ENCODE measurements at regions not wholly inside any gene's neighbourhood (a gene's known extent, or its start where the extent isn't known, plus 50 kb on each side); places are given as distances from the start of the nearest gene placed in this dataset.

DNA sequence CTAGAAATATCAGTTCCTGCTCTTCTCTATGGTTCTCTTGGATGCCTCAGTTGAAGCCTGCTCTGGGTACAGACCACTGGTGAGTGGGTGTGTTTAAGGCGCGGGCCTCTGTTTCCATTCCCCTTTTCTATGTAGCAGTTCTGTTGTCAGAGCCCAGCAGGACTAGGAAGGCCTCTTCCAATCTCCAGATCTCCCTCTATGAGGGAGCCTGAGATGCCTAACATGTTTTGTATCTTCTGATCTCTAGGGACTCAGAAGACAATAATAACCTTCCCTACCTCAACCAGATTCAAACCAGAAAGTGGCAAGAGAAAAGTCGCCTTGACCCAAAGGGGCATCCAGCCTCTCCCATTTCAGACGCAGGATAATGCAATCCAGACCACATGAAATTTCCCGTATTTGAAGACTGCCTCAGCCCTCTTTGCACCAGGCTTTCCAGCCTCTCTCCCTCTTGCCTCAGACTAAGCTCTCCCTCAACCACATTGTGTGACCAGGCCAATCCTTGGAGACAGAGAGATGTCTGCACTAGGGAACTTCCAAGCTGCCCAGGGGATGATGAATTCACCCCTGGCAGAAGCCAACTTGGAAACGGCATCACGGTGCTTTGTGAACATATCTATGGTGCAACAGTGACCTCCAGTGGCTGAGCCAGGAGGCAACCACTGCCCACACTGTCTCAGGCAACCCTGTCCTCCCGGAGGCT, 150.1 kb upstream of the UBASH3B start:
- WGBS, 5 donors, result 38 to 46% (median 42%) methylated on average over 8 of the region's 8 CpGs
- TF ChIP-seq POLR2AphosphoS5 (IDR thresholded peaks at IDR 0.05), result no peak
- TF ChIP-seq, protein P1, sequence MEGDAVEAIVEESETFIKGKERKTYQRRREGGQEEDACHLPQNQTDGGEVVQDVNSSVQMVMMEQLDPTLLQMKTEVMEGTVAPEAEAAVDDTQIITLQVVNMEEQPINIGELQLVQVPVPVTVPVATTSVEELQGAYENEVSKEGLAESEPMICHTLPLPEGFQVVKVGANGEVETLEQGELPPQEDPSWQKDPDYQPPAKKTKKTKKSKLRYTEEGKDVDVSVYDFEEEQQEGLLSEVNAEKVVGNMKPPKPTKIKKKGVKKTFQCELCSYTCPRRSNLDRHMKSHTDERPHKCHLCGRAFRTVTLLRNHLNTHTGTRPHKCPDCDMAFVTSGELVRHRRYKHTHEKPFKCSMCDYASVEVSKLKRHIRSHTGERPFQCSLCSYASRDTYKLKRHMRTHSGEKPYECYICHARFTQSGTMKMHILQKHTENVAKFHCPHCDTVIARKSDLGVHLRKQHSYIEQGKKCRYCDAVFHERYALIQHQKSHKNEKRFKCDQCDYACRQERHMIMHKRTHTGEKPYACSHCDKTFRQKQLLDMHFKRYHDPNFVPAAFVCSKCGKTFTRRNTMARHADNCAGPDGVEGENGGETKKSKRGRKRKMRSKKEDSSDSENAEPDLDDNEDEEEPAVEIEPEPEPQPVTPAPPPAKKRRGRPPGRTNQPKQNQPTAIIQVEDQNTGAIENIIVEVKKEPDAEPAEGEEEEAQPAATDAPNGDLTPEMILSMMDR (IDR thresholded peaks at IDR 0.05 in 8 of 11, conservative IDR thresholded peaks at IDR 0.05 in 3 of 11), result peak; percentile 54 to 87 (median 76)
- H3K36me3 ChIP-seq, result no peaks in the 10 kb centered on the region
- intact Hi-C loops (cut with DNase I; ENCODE audit: low total_unique reads), result loop anchor here (2.0 to 5.0 kb wide), 2 partner anchors 289 to 848 kb away; no protein-coding TSS in a partner anchor
- DNase-seq, result no peak
- H3K27me3 ChIP-seq (replicated peaks in 1 of 7), result peaks cover 0 to 43% (median 0%) of the 10 kb centered on the region in 7 donors
- H3K4me1 ChIP-seq, result peaks cover 0 to 7% (median 0%) of the 10 kb centered on the region in 6 donors
- no peak overlapping the region for H3K27ac ChIP-seq
- H3K4me3 ChIP-seq, result no peak overlapping the region
- H3K9me3 ChIP-seq, result no peaks in the 10 kb centered on the region

DNA sequence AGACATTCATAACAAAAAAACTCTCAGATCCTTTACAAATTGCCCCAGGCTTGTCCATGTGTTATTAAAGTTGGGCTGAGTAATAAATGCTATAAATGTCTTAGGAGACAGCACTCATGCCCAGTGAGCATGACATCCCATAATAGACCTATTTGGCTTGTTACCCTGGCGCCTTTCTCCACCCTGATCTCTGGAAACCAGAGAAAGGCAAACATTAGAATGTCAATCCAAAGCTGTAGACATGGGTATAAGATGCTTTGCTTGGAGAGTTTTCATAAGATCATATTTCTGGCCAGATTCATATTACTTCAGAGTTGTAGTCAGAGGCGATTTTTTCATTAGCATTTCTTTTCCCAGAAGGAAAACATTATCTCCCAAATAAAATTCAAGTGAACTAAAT, 161.3 kb upstream of the UBASH3B start:
- Histone ChIP-seq H3K9me3 (no peaks in the 10 kb centered on the region), H3K4me3 (no peak overlapping the region), H3K27me3 (replicated peaks in 1 of 7) (peaks cover 0 to 10% (median 0%) of the 10 kb centered on the region in 7 donors), H3K27ac (no peak overlapping the region), H3K4me1 (peaks cover 0 to 12% (median 4%) of the 10 kb centered on the region in 6 donors), H3K36me3 (no peaks in the 10 kb centered on the region)
- TF ChIP-seq, protein P1 (IDR thresholded peaks at IDR 0.05 in 8 of 11, conservative IDR thresholded peaks at IDR 0.05 in 3 of 11), result no peak
- no peak for TF ChIP-seq POLR2A (IDR thresholded peaks at IDR 0.05)
- TF ChIP-seq POLR2AphosphoS5 (IDR thresholded peaks at IDR 0.05), result no peak
- DNase-seq, result no peak
- 82 to 87% (median 84%) methylated on average over 2 of the region's 2 CpGs for WGBS, 5 donors
- intact Hi-C loops (cut with DNase I; ENCODE audit: low total_unique reads), result no loop called here

DNA sequence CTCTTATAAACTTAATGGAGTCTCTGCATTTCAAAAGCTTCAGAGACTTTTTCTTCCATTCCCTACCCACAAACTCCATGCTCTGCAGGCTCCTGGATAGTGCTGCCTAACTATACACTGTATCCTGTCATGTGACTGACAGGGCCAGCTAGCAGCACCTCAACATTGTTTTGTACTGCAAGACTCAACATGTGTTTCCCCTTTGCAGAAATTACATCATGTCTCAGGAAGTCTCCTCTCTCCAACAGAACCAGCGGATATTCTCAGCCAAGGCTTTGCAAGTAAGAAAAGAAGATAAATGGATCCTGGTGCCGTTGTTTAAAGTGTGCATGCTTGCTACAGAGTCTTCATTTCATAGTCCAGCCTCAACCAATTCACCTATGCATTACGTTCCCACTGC, 164.0 kb upstream of the UBASH3B start:
- Histone ChIP-seq H3K9me3 (no peaks in the 10 kb centered on the region), H3K27me3 (replicated peaks in 1 of 7) (no peaks in the 10 kb centered on the region), H3K36me3 (no peaks in the 10 kb centered on the region), H3K4me3 (no peak overlapping the region), H3K4me1 (peaks cover 0 to 12% (median 4%) of the 10 kb centered on the region in 6 donors), H3K27ac (no peak overlapping the region)
- intact Hi-C loops (cut with DNase I; ENCODE audit: low total_unique reads), result no loop called here
- TF ChIP-seq, protein P1 (IDR thresholded peaks at IDR 0.05 in 8 of 11, conservative IDR thresholded peaks at IDR 0.05 in 3 of 11), result no peak
- TF ChIP-seq POLR2AphosphoS5 (IDR thresholded peaks at IDR 0.05), result no peak
- TF ChIP-seq POLR2A (IDR thresholded peaks at IDR 0.05), result no peak
- 17 to 34% (median 23%) methylated on average over 3 of the region's 3 CpGs for WGBS, 5 donors
- no peak for DNase-seq

DNA sequence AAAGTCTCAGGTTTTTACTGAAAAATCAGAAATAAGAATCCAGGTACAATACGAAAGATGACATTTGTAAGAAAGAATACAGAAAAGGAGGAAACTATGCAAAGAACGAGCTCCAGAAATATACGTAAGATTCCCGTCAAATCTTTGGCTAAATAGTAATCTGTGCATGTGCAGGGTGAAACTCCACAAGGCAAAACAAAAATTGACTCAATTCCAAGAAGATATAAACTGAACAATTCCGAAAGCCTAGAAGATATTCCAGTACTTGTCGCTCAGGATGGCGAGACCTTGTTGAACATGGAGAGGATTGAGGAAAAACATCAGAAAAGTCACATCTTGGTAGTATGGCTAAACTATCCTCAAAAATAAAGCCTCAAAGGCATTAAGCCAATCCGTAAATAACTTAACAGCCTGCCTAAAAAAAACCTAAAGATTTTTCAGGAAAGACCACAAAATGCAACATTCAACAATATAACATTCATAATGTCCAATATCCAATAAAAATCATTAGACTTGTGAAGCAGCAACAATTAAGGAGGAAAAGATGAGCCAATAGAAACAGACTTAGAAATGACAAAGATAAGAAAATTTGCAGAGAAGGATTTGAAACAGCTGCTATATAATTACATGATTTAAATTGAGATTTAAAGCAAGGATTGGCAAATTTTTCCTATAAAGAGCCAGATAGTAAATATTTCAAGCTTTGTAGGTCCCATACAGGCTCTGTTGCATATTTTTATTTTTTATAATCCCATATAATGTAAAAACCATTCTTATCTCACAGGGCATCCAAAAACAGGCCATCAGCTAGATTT, 166.4 kb upstream of the UBASH3B start:
- H3K27me3 ChIP-seq (replicated peaks in 1 of 7), result no peaks in the 10 kb centered on the region
- peaks cover 0 to 12% (median 5%) of the 10 kb centered on the region in 8 donors for H3K9me3 ChIP-seq
- TF ChIP-seq, protein P1 (IDR thresholded peaks at IDR 0.05 in 8 of 11, conservative IDR thresholded peaks at IDR 0.05 in 3 of 11), result no peak
- TF ChIP-seq POLR2A (IDR thresholded peaks at IDR 0.05) (no peak), POLR2AphosphoS5 (IDR thresholded peaks at IDR 0.05) (no peak)
- H3K4me3 ChIP-seq, result no peak overlapping the region
- DNase-seq, result no peak
- no peaks in the 10 kb centered on the region for H3K36me3 ChIP-seq
- no peak overlapping the region for H3K27ac ChIP-seq
- WGBS, 5 donors, result 88 to 96% (median 92%) methylated on average over 8 of the region's 8 CpGs
- intact Hi-C loops (cut with DNase I; ENCODE audit: low total_unique reads), result no loop called here
- peaks cover 0 to 12% (median 4%) of the 10 kb centered on the region in 6 donors for H3K4me1 ChIP-seq
